ENCODE measurements at regions not wholly inside any gene's neighbourhood (a gene's known extent, or its start where the extent isn't known, plus 50 kb on each side); places are given as distances from the start of the nearest gene placed in this dataset.

- Histone ChIP-seq H3K4me3 (ENCODE audit: low read depth in 1 of 2, low read length in 1 of 2) (no peak overlapping the region), H3K27ac (no peak overlapping the region), H3K27me3 (no peaks in the 10 kb centered on the region), H3K36me3 (peaks cover 34% of the 10 kb centered on the region), H3K4me1 (ENCODE audit: control insufficient read depth in 1 of 2, insufficient read depth in 1 of 2, low read depth in 1 of 2, low read length in 1 of 2) (no peaks in the 10 kb centered on the region), H3K9me3 (no peaks in the 10 kb centered on the region)
- no peak for TF ChIP-seq CTCF (IDR thresholded peaks at IDR 0.05)
Measured at GRCh38 chr1:173421789-173422188, 55.3 kb upstream of the PRDX6 start.

GRCh38 chr1:173422456-173422976 lies 54.6 kb upstream of the PRDX6 start:
- Histone ChIP-seq H3K36me3 (peaks cover 27% of the 10 kb centered on the region), H3K9me3 (no peaks in the 10 kb centered on the region), H3K4me1 (ENCODE audit: control insufficient read depth in 1 of 2, insufficient read depth in 1 of 2, low read depth in 1 of 2, low read length in 1 of 2) (no peaks in the 10 kb centered on the region), H3K27ac (no peak overlapping the region), H3K4me3 (ENCODE audit: low read depth in 1 of 2, low read length in 1 of 2) (no peak overlapping the region), H3K27me3 (no peaks in the 10 kb centered on the region)
- no peak for TF ChIP-seq CTCF (IDR thresholded peaks at IDR 0.05)

- no peaks in the 10 kb centered on the region for H3K27me3 ChIP-seq
- no peak overlapping the region for H3K27ac ChIP-seq
- no peak for TF ChIP-seq CTCF (IDR thresholded peaks at IDR 0.05)
- H3K4me1 ChIP-seq (ENCODE audit: control insufficient read depth in 1 of 2, insufficient read depth in 1 of 2, low read depth in 1 of 2, low read length in 1 of 2) = no peaks in the 10 kb centered on the region
- peaks cover 21% of the 10 kb centered on the region for H3K36me3 ChIP-seq
- H3K4me3 ChIP-seq (ENCODE audit: low read depth in 1 of 2, low read length in 1 of 2) = no peak overlapping the region
- H3K9me3 ChIP-seq = no peaks in the 10 kb centered on the region
Measured at GRCh38 chr1:173423291-173423690, 53.8 kb upstream of the PRDX6 start.

- Histone ChIP-seq H3K9me3 (no peaks in the 10 kb centered on the region), H3K4me3 (ENCODE audit: low read depth in 1 of 2, low read length in 1 of 2) (no peak overlapping the region), H3K4me1 (ENCODE audit: control insufficient read depth in 1 of 2, insufficient read depth in 1 of 2, low read depth in 1 of 2, low read length in 1 of 2) (peaks cover under 1% of the 10 kb centered on the region in 2 experiments), H3K36me3 (peaks cover 15% of the 10 kb centered on the region), H3K27ac (no peak overlapping the region), H3K27me3 (no peaks in the 10 kb centered on the region)
- no peak for TF ChIP-seq CTCF (IDR thresholded peaks at IDR 0.05)
Measured at GRCh38 chr1:173424143-173424542, 53.0 kb upstream of the PRDX6 start.

DNA sequence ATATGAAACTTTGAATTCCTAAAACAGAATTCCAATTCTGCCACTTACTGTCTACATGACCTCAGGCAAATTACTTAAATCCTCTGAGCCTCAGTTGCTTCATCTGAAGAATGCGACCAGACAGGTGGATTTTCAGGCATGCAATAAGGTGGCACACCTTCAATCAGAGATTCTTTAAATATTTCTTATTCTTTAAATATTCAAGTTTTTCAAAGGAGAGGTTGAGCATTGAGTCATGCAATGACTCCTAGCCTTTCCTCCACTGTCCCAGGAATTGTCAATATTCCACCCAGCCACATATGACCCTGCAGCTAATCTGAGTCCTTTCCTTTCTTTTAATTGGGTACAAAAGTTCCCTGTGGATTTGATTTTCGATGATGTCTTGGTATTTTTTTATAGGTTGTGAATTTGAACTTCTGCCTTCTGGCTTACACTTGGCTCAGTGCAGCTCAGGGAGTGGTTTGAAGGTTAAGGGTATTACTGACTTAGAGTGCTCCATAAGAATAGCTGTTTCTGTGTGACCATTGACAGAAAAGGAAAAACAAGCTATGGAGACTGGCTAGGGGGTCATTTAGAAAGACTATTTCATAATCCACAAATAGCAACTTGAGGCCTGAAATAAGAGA lies 52.2 kb upstream of the PRDX6 start:
- Histone ChIP-seq H3K4me1 (ENCODE audit: control insufficient read depth in 1 of 2, insufficient read depth in 1 of 2, low read depth in 1 of 2, low read length in 1 of 2) (peaks cover 8% of the 10 kb centered on the region in 2 experiments), H3K27me3 (no peaks in the 10 kb centered on the region), H3K9me3 (no peaks in the 10 kb centered on the region), H3K4me3 (ENCODE audit: low read depth in 1 of 2, low read length in 1 of 2) (no peak overlapping the region), H3K27ac (no peak overlapping the region), H3K36me3 (peaks cover 15% of the 10 kb centered on the region)
- no peak for TF ChIP-seq CTCF (IDR thresholded peaks at IDR 0.05)
